H9 (cell line): ENCODE measurements at regions not wholly inside any gene's neighbourhood (a gene's known extent, or its start where the extent isn't known, plus 50 kb on each side); places are given as distances from the start of the nearest gene placed in this dataset.
A peak's percentile ranks its signal among the peaks of the same experiment; 100 is the strongest.

Experiments used
- DNase-seq: peaks from one replicate; pipeline ENCODE4 v3.0.0-alpha.2; 2017
- H2AFZ ChIP-seq: one replicate; pipeline ENCODE4 v1.6.1; 2013; ENCODE audit warnings: mild to moderate bottlenecking, low read length, control low read depth, moderate library complexity
- H2AK5ac ChIP-seq: 2 replicates; pipeline ENCODE4 v1.6.1; 2013; ENCODE audit warnings: low read length, control low read depth, mixed read lengths; ENCODE audit not compliant: insufficient read length
- H2BK120ac ChIP-seq: one replicate; pipeline ENCODE4 v1.6.1; 2013; ENCODE audit warnings: low read depth, mild to moderate bottlenecking, low read length, control low read depth, inconsistent platforms; ENCODE audit not compliant: poor library complexity, severe bottlenecking
- H2BK12ac ChIP-seq: 2 replicates; pipeline ENCODE4 v1.6.1; 2013; ENCODE audit warnings: low read length, control low read depth, mixed read lengths, low read depth; ENCODE audit not compliant: insufficient read length
- H2BK15ac ChIP-seq: 2 replicates; pipeline ENCODE4 v1.6.1; 2013; ENCODE audit warnings: low read depth, low read length, control low read depth
- H2BK20ac ChIP-seq: one replicate; pipeline ENCODE4 v1.6.1; 2013; ENCODE audit warnings: low read depth, mild to moderate bottlenecking, low read length, control low read depth, inconsistent platforms; ENCODE audit not compliant: poor library complexity, severe bottlenecking
- H2BK5ac ChIP-seq: 2 replicates; pipeline ENCODE4 v1.6.1; 2013; ENCODE audit warnings: low read length, control low read depth, mixed read lengths; ENCODE audit not compliant: insufficient read length
- H3K14ac ChIP-seq: 2 replicates; pipeline ENCODE4 v1.6.1; 2013; ENCODE audit warnings: low read length, control low read depth; ENCODE audit not compliant: insufficient read depth
- H3K18ac ChIP-seq: 2 replicates; pipeline ENCODE4 v1.6.1; 2013; ENCODE audit warnings: low read depth, mild to moderate bottlenecking, mixed read lengths, low read length, control low read depth; ENCODE audit not compliant: insufficient read length
- H3K23ac ChIP-seq: 2 replicates; pipeline ENCODE4 v1.6.1; 2013; ENCODE audit warnings: low read length, control low read depth, mixed read lengths, low read depth; ENCODE audit not compliant: insufficient read length
- H3K23me2 ChIP-seq: 2 replicates; pipeline ENCODE4 v1.6.1; 2013; ENCODE audit warnings: low read depth, mild to moderate bottlenecking, mixed read lengths, low read length, control low read depth; ENCODE audit not compliant: insufficient read length, poor library complexity, severe bottlenecking
- H3K27ac ChIP-seq: 2 replicates; pipeline ENCODE4 v1.5.1; 2013; ENCODE audit warnings: low read length, control low read depth, mixed read lengths, low read depth; ENCODE audit not compliant: insufficient read length
- H3K27me3 ChIP-seq: 2 replicates; pipeline ENCODE4 v1.6.1; 2013; ENCODE audit warnings: low read length, control low read depth, inconsistent platforms; ENCODE audit not compliant: insufficient read depth
- H3K4ac ChIP-seq: 2 replicates; pipeline ENCODE4 v1.6.1; 2013; ENCODE audit warnings: low read depth, mild to moderate bottlenecking, control low read depth, inconsistent platforms, low read length, moderate library complexity
- H3K4me1 ChIP-seq: 2 replicates; pipeline ENCODE4 v1.6.1; 2013; ENCODE audit warnings: low read length, control low read depth, inconsistent platforms; ENCODE audit not compliant: insufficient read depth
- H3K4me2 ChIP-seq: 2 replicates; pipeline ENCODE4 v1.6.1; 2013; ENCODE audit warnings: low read length, control low read depth, mixed read lengths; ENCODE audit not compliant: insufficient read length, insufficient read depth
- H3K56ac ChIP-seq: 2 replicates; pipeline ENCODE4 v1.6.1; 2013; ENCODE audit warnings: low read depth, mild to moderate bottlenecking, mixed read lengths, low read length, control low read depth; ENCODE audit not compliant: insufficient read length
- H3K79me1 ChIP-seq: 2 replicates; pipeline ENCODE4 v1.6.1; 2013; ENCODE audit warnings: low read depth, mild to moderate bottlenecking, moderate library complexity, low read length, control low read depth, inconsistent platforms; ENCODE audit not compliant: insufficient read depth, poor library complexity, severe bottlenecking
- H3K79me2 ChIP-seq: 2 replicates; pipeline ENCODE4 v1.6.1; 2013; ENCODE audit warnings: low read length, control low read depth, inconsistent platforms; ENCODE audit not compliant: insufficient read depth
- H3K9ac ChIP-seq: 2 replicates; pipeline ENCODE4 v1.6.1; 2013; ENCODE audit warnings: low read length, control low read depth, mixed read lengths; ENCODE audit not compliant: insufficient read length; ENCODE audit errors: extremely low read depth
- H3K9me3 ChIP-seq: one replicate; pipeline ENCODE4 v1.6.1; 2013; ENCODE audit warnings: low read depth, low read length, inconsistent platforms; ENCODE audit not compliant: control insufficient read depth
- H3T11ph ChIP-seq: one replicate; pipeline ENCODE4 v1.6.1; 2013; ENCODE audit warnings: mild to moderate bottlenecking, low read length, control low read depth, inconsistent platforms
- H4K20me1 ChIP-seq: one replicate; pipeline ENCODE4 v1.6.1; 2013; ENCODE audit not compliant: control insufficient read depth, insufficient read length, insufficient read depth
- H4K5ac ChIP-seq: 2 replicates; pipeline ENCODE4 v1.6.1; 2013; ENCODE audit warnings: low read depth, mild to moderate bottlenecking, mixed read lengths, low read length, control low read depth; ENCODE audit not compliant: insufficient read length
- H4K8ac ChIP-seq: replicated peaks from 2 replicates; pipeline ENCODE4 v1.6.1; 2013; ENCODE audit warnings: low read length, control low read depth, mixed read lengths, low read depth; ENCODE audit not compliant: insufficient read length
- H4K91ac ChIP-seq: 2 replicates; pipeline ENCODE4 v1.6.1; 2013; ENCODE audit warnings: low read depth, mild to moderate bottlenecking, moderate library complexity, mixed read lengths, low read length, control low read depth; ENCODE audit not compliant: insufficient read length
- H3K27ac Mint-ChIP-seq, 3 experiments: 2 replicates in 2 of 3; 3 replicates in 1 of 3; pipeline ENCODE4 v1.8.0; 2020 to 2021; ENCODE audit warnings: mixed read lengths in 3 of 3, mild to moderate bottlenecking in 1 of 3, moderate library complexity in 1 of 3
- H3K27me3 Mint-ChIP-seq: 2 replicates; pipeline ENCODE4 v1.8.0; 2021; ENCODE audit warnings: low read depth, mild to moderate bottlenecking, moderate library complexity, mixed read lengths
- H3K36me3 Mint-ChIP-seq, 3 experiments: 2 replicates in 2 of 3; 3 replicates in 1 of 3; pipeline ENCODE4 v1.8.0; 2020 to 2021; ENCODE audit warnings: low read depth in 3 of 3, mixed read lengths in 3 of 3; ENCODE audit not compliant: insufficient read depth in 1 of 3
- H3K4me1 Mint-ChIP-seq, 2 experiments: 2 replicates each; pipeline ENCODE4 v1.8.0; 2020; ENCODE audit warnings: mixed read lengths in 2 of 2
- H3K4me3 Mint-ChIP-seq, 2 experiments: 2 replicates in 1 of 2; 3 replicates in 1 of 2; pipeline ENCODE4 v1.8.0; 2020 to 2021; ENCODE audit warnings: mild to moderate bottlenecking in 2 of 2, mixed read lengths in 2 of 2, moderate library complexity in 1 of 2
- H3K9me3 Mint-ChIP-seq, 2 experiments: 2 replicates in 1 of 2; 3 replicates in 1 of 2; pipeline ENCODE4 v1.8.0; 2020; ENCODE audit warnings: mild to moderate bottlenecking in 2 of 2, mixed read lengths in 2 of 2, moderate library complexity in 1 of 2
- WGBS: extraction: QIAGEN DNeasy Blood & Tissue Kit; methylation state at CpG from one replicate; pipeline ENCODE4 v1.1.7; 2013; ENCODE audit warnings: missing lambda C conversion rate, low lambda C conversion rate, mixed read lengths; ENCODE audit not compliant: insufficient read length; ENCODE audit errors: extremely low coverage; 5-methylcytosine and 5-hydroxymethylcytosine counted together
- TF ChIP-seq, protein P1 (sequence below): fragments of 200-600 bp; sonication (generic); conservative IDR thresholded peaks from 3 replicates; pipeline ENCODE4 v1.8.0; 2021; ENCODE audit warnings: antibody characterized with exemption, mild to moderate bottlenecking

DNA sequence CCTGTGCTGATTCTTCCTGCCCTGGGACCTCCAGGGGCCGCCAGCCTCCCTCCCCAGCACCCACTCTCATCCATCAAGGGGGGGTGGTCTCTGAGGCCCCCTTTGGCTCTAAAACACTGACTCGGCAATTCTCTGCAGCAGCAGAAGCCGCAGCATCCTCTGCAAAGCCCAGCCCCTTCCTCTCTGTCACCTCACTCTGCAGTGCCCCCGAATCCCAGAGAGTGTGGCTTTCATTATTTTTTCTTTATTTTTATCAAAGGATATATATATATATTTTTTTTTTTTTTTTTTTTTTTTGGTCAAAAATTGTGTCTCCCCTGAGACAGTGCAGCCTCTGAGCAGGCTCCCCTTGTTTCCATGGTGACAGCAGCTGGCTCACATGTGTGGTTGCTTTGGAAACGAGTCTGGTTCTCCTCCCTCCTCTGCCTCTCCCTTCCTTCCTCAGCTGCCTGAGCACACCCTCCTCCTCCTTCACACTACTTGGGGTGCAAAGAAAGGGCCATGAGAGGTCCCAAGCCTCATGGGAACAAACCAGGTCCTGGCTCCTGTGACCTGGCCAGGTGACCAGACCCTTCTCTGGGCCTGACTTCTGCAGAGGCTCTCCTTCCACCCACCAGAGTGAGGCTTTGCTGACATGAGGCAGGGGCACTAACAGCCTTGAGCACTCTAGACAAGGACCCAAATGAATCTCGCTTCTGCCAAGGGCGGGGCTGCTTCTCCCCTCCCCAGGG is 100.5 kb downstream of the LRRC74A start:
- peaks cover 65 to 75% of the 10 kb centered on the region in 2 experiments for H3K4me1 Mint-ChIP-seq
- no CpG with 5 or more reads among the region's 7 CpGs for WGBS
- H3K9me3 ChIP-seq = no peaks in the 10 kb centered on the region
- no peak overlapping the region for H4K8ac ChIP-seq
- no peak overlapping the region for H2BK20ac ChIP-seq
- H3K4me1 ChIP-seq = peaks cover 20% of the 10 kb centered on the region; the same call in 1 of the 2 replicates
- no peak for DNase-seq
- H3K9me3 Mint-ChIP-seq = no peaks in the 10 kb centered on the region; a peak in 2 of 5 replicates
- H3K79me2 ChIP-seq = no peaks in the 10 kb centered on the region
- H2BK15ac ChIP-seq = no peak overlapping the region
- H4K20me1 ChIP-seq = no peaks in the 10 kb centered on the region
- no peaks in the 10 kb centered on the region for H3K27me3 ChIP-seq
- no peak overlapping the region for H3K56ac ChIP-seq
- no peak overlapping the region for H2BK5ac ChIP-seq
- H3K4ac ChIP-seq = no peak overlapping the region
- no peak overlapping the region for H2BK120ac ChIP-seq
- H3K27me3 Mint-ChIP-seq = peaks cover 1% of the 10 kb centered on the region; the same call in 1 of the 2 replicates
- peak overlapping the region in 1 of 2 experiments; percentile 54; a peak in 1 of 5 replicates for H3K4me3 Mint-ChIP-seq
- TF ChIP-seq, protein P1, sequence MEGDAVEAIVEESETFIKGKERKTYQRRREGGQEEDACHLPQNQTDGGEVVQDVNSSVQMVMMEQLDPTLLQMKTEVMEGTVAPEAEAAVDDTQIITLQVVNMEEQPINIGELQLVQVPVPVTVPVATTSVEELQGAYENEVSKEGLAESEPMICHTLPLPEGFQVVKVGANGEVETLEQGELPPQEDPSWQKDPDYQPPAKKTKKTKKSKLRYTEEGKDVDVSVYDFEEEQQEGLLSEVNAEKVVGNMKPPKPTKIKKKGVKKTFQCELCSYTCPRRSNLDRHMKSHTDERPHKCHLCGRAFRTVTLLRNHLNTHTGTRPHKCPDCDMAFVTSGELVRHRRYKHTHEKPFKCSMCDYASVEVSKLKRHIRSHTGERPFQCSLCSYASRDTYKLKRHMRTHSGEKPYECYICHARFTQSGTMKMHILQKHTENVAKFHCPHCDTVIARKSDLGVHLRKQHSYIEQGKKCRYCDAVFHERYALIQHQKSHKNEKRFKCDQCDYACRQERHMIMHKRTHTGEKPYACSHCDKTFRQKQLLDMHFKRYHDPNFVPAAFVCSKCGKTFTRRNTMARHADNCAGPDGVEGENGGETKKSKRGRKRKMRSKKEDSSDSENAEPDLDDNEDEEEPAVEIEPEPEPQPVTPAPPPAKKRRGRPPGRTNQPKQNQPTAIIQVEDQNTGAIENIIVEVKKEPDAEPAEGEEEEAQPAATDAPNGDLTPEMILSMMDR = no peak
- no peak overlapping the region for H2BK12ac ChIP-seq
- no peak overlapping the region for H3T11ph ChIP-seq
- no peak overlapping the region for H4K91ac ChIP-seq
- no peak overlapping the region for H4K5ac ChIP-seq
- H3K9ac ChIP-seq = no peak overlapping the region
- peak overlapping the region; percentile 59 for H3K14ac ChIP-seq
- peaks cover 3% of the 10 kb centered on the region for H3K23me2 ChIP-seq
- no peaks in the 10 kb centered on the region for H3K36me3 Mint-ChIP-seq
- H3K79me1 ChIP-seq = no peaks in the 10 kb centered on the region
- H3K18ac ChIP-seq = peak overlapping the region; percentile 63
- no peak overlapping the region for H2AK5ac ChIP-seq
- H3K4me2 ChIP-seq = no peak overlapping the region
- no peak overlapping the region for H3K27ac ChIP-seq
- H3K23ac ChIP-seq = no peak overlapping the region
- no peak overlapping the region for H2AFZ ChIP-seq
- peak overlapping the region in 2 of 3 experiments; percentile 62 to 64; a peak in 2 of 7 replicates for H3K27ac Mint-ChIP-seq
